DOHH2 (cell line): ENCODE measurements at regions not wholly inside any gene's neighbourhood (a gene's known extent, or its start where the extent isn't known, plus 50 kb on each side); places are given as distances from the start of the nearest gene placed in this dataset.

ENCODE experiments used
- H3F3A ChIP-seq: fragments of 200-600 bp; sonication (generic), shearing (Covaris generic); 2 replicates; pipeline ENCODE4 v1.6.0; 2016; ENCODE audit warnings: antibody characterized with exemption, mild to moderate bottlenecking; ENCODE audit not compliant: control insufficient read depth, insufficient read depth
- H3K27ac ChIP-seq: fragments of 200-600 bp; sonication (generic); 2 replicates; pipeline ENCODE4 v1.5.1; 2014; ENCODE audit warnings: low read depth, mild to moderate bottlenecking, low read length, moderate library complexity
- H3K27me3 ChIP-seq: fragments of 200-600 bp; sonication (generic); 2 replicates; pipeline ENCODE4 v1.6.1; 2014; ENCODE audit warnings: mild to moderate bottlenecking, low read length, mixed read lengths; ENCODE audit not compliant: control insufficient read depth
- H3K36me3 ChIP-seq: fragments of 200-600 bp; sonication (generic); 2 replicates; pipeline ENCODE4 v1.6.1; 2014; ENCODE audit warnings: mild to moderate bottlenecking, low read length, moderate library complexity, mixed read lengths; ENCODE audit not compliant: control insufficient read depth
- H3K4me1 ChIP-seq: fragments of 200-600 bp; sonication (generic); 2 replicates; pipeline ENCODE4 v1.6.1; 2014; ENCODE audit warnings: mild to moderate bottlenecking, low read length, mixed read lengths; ENCODE audit not compliant: control insufficient read depth
- H3K4me2 ChIP-seq: fragments of 200-600 bp; sonication (generic); 2 replicates; pipeline ENCODE4 v1.6.0; 2014; ENCODE audit warnings: mild to moderate bottlenecking, low read length, moderate library complexity
- H3K4me3 ChIP-seq: fragments of 200-600 bp; sonication (generic); 2 replicates; pipeline ENCODE4 v1.5.1; 2014; ENCODE audit warnings: mild to moderate bottlenecking, low read length, mixed read lengths
- H3K79me2 ChIP-seq: fragments of 200-600 bp; sonication (generic); 2 replicates; pipeline ENCODE4 v1.6.1; 2014; ENCODE audit warnings: mild to moderate bottlenecking, low read length, mixed read lengths; ENCODE audit not compliant: control insufficient read depth
- H3K9me2 ChIP-seq: fragments of 200-600 bp; sonication (generic); replicated peaks from 2 replicates; pipeline ENCODE4 v1.6.1; 2014; ENCODE audit warnings: mild to moderate bottlenecking, low read length, mixed read lengths; ENCODE audit not compliant: control insufficient read depth
- H3K9me3 ChIP-seq: fragments of 200-600 bp; sonication (generic); 2 replicates; pipeline ENCODE4 v1.6.1; 2014; ENCODE audit warnings: antibody characterized with exemption, low read length, mixed read lengths; ENCODE audit not compliant: control insufficient read depth, insufficient read depth
- H4K20me1 ChIP-seq: fragments of 200-600 bp; sonication (generic); 2 replicates; pipeline ENCODE4 v1.6.0; 2014; ENCODE audit warnings: low read depth, mild to moderate bottlenecking, antibody characterized with exemption, low read length, moderate library complexity; ENCODE audit not compliant: control insufficient read depth, insufficient read depth
- CTCF ChIP-seq: fragments of 200-600 bp; sonication (generic); IDR thresholded peaks from one replicate; pipeline ENCODE4 v1.5.1; 2014; ENCODE audit warnings: antibody characterized with exemption, mild to moderate bottlenecking, low read depth, low read length; ENCODE audit not compliant: poor library complexity, severe bottlenecking
- EZH2phosphoT487 ChIP-seq: fragments of 200-600 bp; sonication (generic); IDR thresholded peaks from 2 replicates; pipeline ENCODE4 v1.6.1; 2017; ENCODE audit warnings: borderline replicate concordance, mild to moderate bottlenecking, antibody characterized with exemption, low read length, moderate library complexity, mixed read lengths

- H3K27me3 ChIP-seq = no peaks in the 10 kb centered on the region
- no peaks in the 10 kb centered on the region for H3K36me3 ChIP-seq
- no peak overlapping the region for H3K4me3 ChIP-seq
- no peak overlapping the region for H3K27ac ChIP-seq
- no peaks in the 10 kb centered on the region for H3K9me3 ChIP-seq
- H3K79me2 ChIP-seq = no peaks in the 10 kb centered on the region
- H3K9me2 ChIP-seq = no peaks in the 10 kb centered on the region
- H3K4me2 ChIP-seq = no peak overlapping the region
- no peak for TF ChIP-seq EZH2phosphoT487
- no peak for TF ChIP-seq CTCF
- no peaks in the 10 kb centered on the region for H3K4me1 ChIP-seq
- H3F3A ChIP-seq = no peaks in the 10 kb centered on the region
- H4K20me1 ChIP-seq = no peaks in the 10 kb centered on the region
These were observed 158.3 kb upstream of the PFKP start for GRCh38 chr10:2908851-2909630.

GRCh38 chr10:2906974-2907373, 160.4 kb upstream of the PFKP start:
- no peaks in the 10 kb centered on the region for H3K79me2 ChIP-seq
- H3K27ac ChIP-seq = no peak overlapping the region
- no peak overlapping the region for H3K4me2 ChIP-seq
- no peaks in the 10 kb centered on the region for H3K4me1 ChIP-seq
- no peaks in the 10 kb centered on the region for H3F3A ChIP-seq
- H3K4me3 ChIP-seq = no peak overlapping the region
- no peaks in the 10 kb centered on the region for H3K9me2 ChIP-seq
- H3K9me3 ChIP-seq = no peaks in the 10 kb centered on the region
- no peaks in the 10 kb centered on the region for H3K27me3 ChIP-seq
- no peaks in the 10 kb centered on the region for H3K36me3 ChIP-seq
- no peaks in the 10 kb centered on the region for H4K20me1 ChIP-seq
- no peak for TF ChIP-seq EZH2phosphoT487
- no peak for TF ChIP-seq CTCF

GRCh38 chr10:2905851-2906250, 161.5 kb upstream of the PFKP start:
- H3K27ac ChIP-seq = no peak overlapping the region
- no peaks in the 10 kb centered on the region for H3K4me1 ChIP-seq
- no peaks in the 10 kb centered on the region for H3K27me3 ChIP-seq
- H3K36me3 ChIP-seq = no peaks in the 10 kb centered on the region
- H3K9me3 ChIP-seq = no peaks in the 10 kb centered on the region
- H3K4me3 ChIP-seq = no peak overlapping the region
- H3K9me2 ChIP-seq = no peaks in the 10 kb centered on the region
- no peaks in the 10 kb centered on the region for H3F3A ChIP-seq
- H4K20me1 ChIP-seq = no peaks in the 10 kb centered on the region
- no peak for TF ChIP-seq EZH2phosphoT487
- no peak for TF ChIP-seq CTCF
- no peaks in the 10 kb centered on the region for H3K79me2 ChIP-seq
- H3K4me2 ChIP-seq = no peak overlapping the region
